ENCODE measurements at regions not wholly inside any gene's neighbourhood (a gene's known extent, or its start where the extent isn't known, plus 50 kb on each side); places are given as distances from the start of the nearest gene placed in this dataset.

- no peak for DNase-seq
Measured at GRCh38 chr17:73960469-73960868, 243.0 kb upstream of the RPL38 start.

- no peak for DNase-seq
Measured at GRCh38 chr17:73962308-73962707, 241.2 kb upstream of the RPL38 start.

GRCh38 chr17:73968680-73969079 is 234.8 kb upstream of the RPL38 start:
- DNase-seq, result peak; percentile 13

- DNase-seq, result peak; percentile 99
Measured at GRCh38 chr17:73969956-73970355, 233.5 kb upstream of the RPL38 start.

GRCh38 chr17:73971127-73971526 is 232.4 kb upstream of the RPL38 start:
- no peak for DNase-seq

- no peak for DNase-seq
Measured at GRCh38 chr17:73972056-73972455, 231.4 kb upstream of the RPL38 start.

- no peak for DNase-seq
Measured at GRCh38 chr17:73972901-73973300, 230.6 kb upstream of the RPL38 start.

- DNase-seq, result no peak
Measured at GRCh38 chr17:73973586-73974409, 229.7 kb upstream of the RPL38 start.

GRCh38 chr17:73974536-73974935 is 228.9 kb upstream of the RPL38 start:
- DNase-seq, result no peak

GRCh38 chr17:73976147-73976546 is 227.3 kb upstream of the RPL38 start:
- DNase-seq, result no peak

- DNase-seq, result no peak
Measured at GRCh38 chr17:73976676-73977521, 226.6 kb upstream of the RPL38 start.

- no peak for DNase-seq
Measured at GRCh38 chr17:73980517-73980916, 223.0 kb upstream of the RPL38 start.

GRCh38 chr17:73982871-73983270 is 220.6 kb upstream of the RPL38 start:
- DNase-seq, result no peak

- DNase-seq, result peak; percentile 7
Measured at GRCh38 chr17:73983621-73984400, 219.7 kb upstream of the RPL38 start.

GRCh38 chr17:73984941-73985340 is 218.5 kb upstream of the RPL38 start:
- DNase-seq, result peak; percentile 64

- no peak for DNase-seq
Measured at GRCh38 chr17:73985466-73986015, 217.9 kb upstream of the RPL38 start.

GRCh38 chr17:73986641-73987177 is 216.8 kb upstream of the RPL38 start:
- no peak for DNase-seq

- no peak for DNase-seq
Measured at GRCh38 chr17:73987395-73987794, 216.1 kb upstream of the RPL38 start.

GRCh38 chr17:73987845-73988509 is 215.5 kb upstream of the RPL38 start:
- no peak for DNase-seq

GRCh38 chr17:73989671-73990070 is 213.8 kb upstream of the RPL38 start:
- no peak for DNase-seq

- no peak for DNase-seq
Measured at GRCh38 chr17:73990290-73990689, 213.2 kb upstream of the RPL38 start.

- no peak for DNase-seq
Measured at GRCh38 chr17:73991260-73991659, 212.2 kb upstream of the RPL38 start.
